GM18867 (cell line): ENCODE measurements at regions not wholly inside any gene's neighbourhood (a gene's known extent, or its start where the extent isn't known, plus 50 kb on each side); places are given as distances from the start of the nearest gene placed in this dataset.

ENCODE experiments used
- ATAC-seq: cut with Tn5 transposase; IDR thresholded peaks from one replicate; pipeline ENCODE4 v1.9.1; 2021; ENCODE audit warnings: mild to moderate bottlenecking, moderate library complexity; ENCODE audit not compliant: unreplicated experiment

- no peak for ATAC-seq
These were observed 53.5 kb upstream of the TIPARP start for GRCh38 chr3:156620901-156621300.

GRCh38 chr3:156620260-156620659, 54.1 kb upstream of the TIPARP start:
- no peak for ATAC-seq

- ATAC-seq: no peak
These were observed 55.0 kb upstream of the TIPARP start for GRCh38 chr3:156619376-156619775.

GRCh38 chr3:156617781-156618180, 56.6 kb upstream of the TIPARP start:
- no peak for ATAC-seq

GRCh38 chr3:156617145-156617544, 57.2 kb upstream of the TIPARP start:
- ATAC-seq: no peak

GRCh38 chr3:156615592-156616173, 58.7 kb upstream of the TIPARP start:
- no peak for ATAC-seq

GRCh38 chr3:156614642-156615511, 59.5 kb upstream of the TIPARP start:
- ATAC-seq: no peak

- no peak for ATAC-seq
These were observed 58.0 kb upstream of the SSR3 start for GRCh38 chr3:156612903-156613302.

GRCh38 chr3:156611870-156612494, 57.1 kb upstream of the SSR3 start:
- ATAC-seq: no peak

- no peak for ATAC-seq
These were observed 55.2 kb upstream of the SSR3 start for GRCh38 chr3:156610154-156610553.

GRCh38 chr3:156609546-156609945, 54.6 kb upstream of the SSR3 start:
- no peak for ATAC-seq

GRCh38 chr3:156608601-156609514, 53.9 kb upstream of the SSR3 start:
- ATAC-seq: no peak

- ATAC-seq: peak; percentile 77
These were observed 51.8 kb upstream of the SSR3 start for GRCh38 chr3:156606729-156607128.

GRCh38 chr3:156605686-156606605, 51.0 kb upstream of the SSR3 start:
- ATAC-seq: no peak

GRCh38 chr3:156604642-156605144, 49.8 kb upstream of the SSR3 start:
- no peak for ATAC-seq
